GM12874 (cell line): ENCODE measurements at regions not wholly inside any gene's neighbourhood (a gene's known extent, or its start where the extent isn't known, plus 50 kb on each side); places are given as distances from the start of the nearest gene placed in this dataset.

Experiments
- CTCF ChIP-seq: IDR thresholded peaks from 2 replicates; pipeline ENCODE4 v1.5.1; 2011; ENCODE audit warnings: low read depth, mild to moderate bottlenecking, control low read depth, low read length, moderate library complexity; ENCODE audit not compliant: insufficient read depth

GRCh38 chr4:132203618-132204017 is 945.5 kb upstream of the PCDH10 start:
- TF ChIP-seq CTCF, result no peak

- no peak for TF ChIP-seq CTCF
Observed at GRCh38 chr4:132214519-132214918, 934.6 kb upstream of the PCDH10 start.

- no peak for TF ChIP-seq CTCF
Observed at GRCh38 chr4:132218406-132218805, 930.7 kb upstream of the PCDH10 start.

GRCh38 chr4:132227151-132227856 is 921.8 kb upstream of the PCDH10 start:
- TF ChIP-seq CTCF, result no peak

GRCh38 chr4:132227857-132228165 is 921.3 kb upstream of the PCDH10 start:
- TF ChIP-seq CTCF, result peak; percentile 16; the same call in 1 of the 2 replicates

GRCh38 chr4:132228676-132229075 is 920.4 kb upstream of the PCDH10 start:
- TF ChIP-seq CTCF, result no peak

- no peak for TF ChIP-seq CTCF
Observed at GRCh38 chr4:132230025-132230424, 919.1 kb upstream of the PCDH10 start.

- TF ChIP-seq CTCF, result no peak
Observed at GRCh38 chr4:132238697-132239096, 910.4 kb upstream of the PCDH10 start.
